ENCODE measurements at regions not wholly inside any gene's neighbourhood (a gene's known extent, or its start where the extent isn't known, plus 50 kb on each side); places are given as distances from the start of the nearest gene placed in this dataset.

DNA sequence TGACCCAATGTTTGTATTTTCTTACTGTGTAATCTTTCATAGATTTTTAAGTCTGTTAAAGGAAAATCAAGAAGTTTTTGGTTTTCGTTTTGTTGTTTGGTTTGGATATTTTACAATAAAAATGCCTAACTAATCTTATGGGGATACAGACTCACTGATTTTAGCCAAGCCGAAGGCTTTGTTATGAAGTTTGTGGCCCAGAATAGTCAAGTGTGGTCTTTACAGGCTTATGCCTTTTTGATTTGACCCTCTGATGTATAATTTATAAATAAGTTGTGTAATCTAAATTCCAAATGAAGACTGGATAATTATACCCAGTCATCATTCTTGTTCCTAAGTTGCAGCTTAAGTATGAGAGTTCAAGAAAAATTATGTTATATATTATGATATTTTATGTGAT is 739.3 kb downstream of the ADGRL2 start:
- Histone ChIP-seq H3K27me3 (ENCODE audit: insufficient read depth, low read length) (no peaks in the 10 kb centered on the region), H3K36me3 (ENCODE audit: insufficient read depth, low read length) (0 out of 2 replicates have a peak, but pooled peaks cover 4% of the 10 kb centered on the region), H2AFZ (ENCODE audit: low read length, unreplicated experiment) (peak overlapping the region; percentile 86), H3K79me2 (ENCODE audit: control insufficient read depth, insufficient read depth, low read length, unreplicated experiment) (no peaks in the 10 kb centered on the region), H3K4me1 (ENCODE audit: control insufficient read depth, insufficient read depth, low read length, unreplicated experiment) (peaks cover 18% of the 10 kb centered on the region), H3K4me3 (ENCODE audit: low read depth, low read length) (peak overlapping the region; percentile 56), H3K27ac (ENCODE audit: low read depth, low read length) (peak overlapping the region; percentile 72)

DNA sequence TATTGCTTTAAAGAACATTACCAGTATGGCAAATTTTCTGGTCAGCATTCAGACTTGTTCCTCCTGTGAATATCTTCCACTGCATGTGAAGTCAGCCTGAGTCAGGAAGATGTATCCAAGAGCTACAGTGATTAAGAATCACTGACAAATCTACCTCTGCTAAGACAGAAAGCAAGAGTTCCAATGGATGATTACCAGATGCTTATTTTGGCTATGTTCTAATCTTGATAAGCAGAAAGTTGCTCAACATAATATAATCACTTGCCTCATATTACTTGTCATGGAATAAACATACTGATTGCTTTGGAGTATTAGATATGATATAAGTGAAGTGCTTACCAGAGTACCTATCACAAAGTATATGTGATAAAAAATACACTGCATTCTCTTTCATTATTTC is 738.1 kb downstream of the ADGRL2 start:
- peak overlapping the region; percentile 56 for H3K4me3 ChIP-seq (ENCODE audit: low read depth, low read length)
- no peaks in the 10 kb centered on the region for H3K36me3 ChIP-seq (ENCODE audit: insufficient read depth, low read length)
- peak overlapping the region; percentile 72 for H3K27ac ChIP-seq (ENCODE audit: low read depth, low read length)
- no peaks in the 10 kb centered on the region for H3K27me3 ChIP-seq (ENCODE audit: insufficient read depth, low read length)
- peak overlapping the region; percentile 86 for H2AFZ ChIP-seq (ENCODE audit: low read length, unreplicated experiment)
- H3K4me1 ChIP-seq (ENCODE audit: control insufficient read depth, insufficient read depth, low read length, unreplicated experiment) = peaks cover 18% of the 10 kb centered on the region
- no peaks in the 10 kb centered on the region for H3K79me2 ChIP-seq (ENCODE audit: control insufficient read depth, insufficient read depth, low read length, unreplicated experiment)

GRCh38 chr1:82534996-82535395 is 734.3 kb downstream of the ADGRL2 start:
- peaks cover 17% of the 10 kb centered on the region for H3K4me1 ChIP-seq (ENCODE audit: control insufficient read depth, insufficient read depth, low read length, unreplicated experiment)
- no peaks in the 10 kb centered on the region for H3K27me3 ChIP-seq (ENCODE audit: insufficient read depth, low read length)
- no peaks in the 10 kb centered on the region for H3K79me2 ChIP-seq (ENCODE audit: control insufficient read depth, insufficient read depth, low read length, unreplicated experiment)
- no peak overlapping the region for H3K4me3 ChIP-seq (ENCODE audit: low read depth, low read length)
- H2AFZ ChIP-seq (ENCODE audit: low read length, unreplicated experiment) = no peak overlapping the region
- H3K36me3 ChIP-seq (ENCODE audit: insufficient read depth, low read length) = no peaks in the 10 kb centered on the region
- no peak overlapping the region for H3K27ac ChIP-seq (ENCODE audit: low read depth, low read length)

DNA sequence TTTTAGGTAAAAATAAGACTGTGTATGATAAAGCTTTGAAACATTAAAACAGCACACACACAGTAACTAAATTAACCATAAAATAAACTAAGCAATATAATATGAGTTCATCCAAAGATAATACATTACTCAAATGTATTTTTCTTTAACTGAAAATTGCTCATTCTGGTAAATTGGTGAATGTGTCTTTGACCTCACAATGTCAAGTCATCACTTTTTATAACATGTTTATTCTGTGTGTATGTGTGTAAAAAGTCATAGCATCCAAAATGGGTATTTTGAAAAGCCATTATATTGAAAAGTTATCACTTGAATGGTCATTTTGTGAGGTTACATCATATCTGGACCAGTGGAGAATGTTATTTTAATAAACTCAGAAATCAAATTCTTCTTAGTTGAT is 724.6 kb downstream of the ADGRL2 start:
- H3K27ac ChIP-seq (ENCODE audit: low read depth, low read length) = no peak overlapping the region
- H3K79me2 ChIP-seq (ENCODE audit: control insufficient read depth, insufficient read depth, low read length, unreplicated experiment) = no peaks in the 10 kb centered on the region
- no peak overlapping the region for H3K4me3 ChIP-seq (ENCODE audit: low read depth, low read length)
- no peaks in the 10 kb centered on the region for H3K27me3 ChIP-seq (ENCODE audit: insufficient read depth, low read length)
- no peaks in the 10 kb centered on the region for H3K4me1 ChIP-seq (ENCODE audit: control insufficient read depth, insufficient read depth, low read length, unreplicated experiment)
- no peak overlapping the region for H2AFZ ChIP-seq (ENCODE audit: low read length, unreplicated experiment)
- no peaks in the 10 kb centered on the region for H3K36me3 ChIP-seq (ENCODE audit: insufficient read depth, low read length)

GRCh38 chr1:82520611-82521010 is 719.9 kb downstream of the ADGRL2 start:
- no peaks in the 10 kb centered on the region for H3K36me3 ChIP-seq (ENCODE audit: insufficient read depth, low read length)
- no peak overlapping the region for H3K4me3 ChIP-seq (ENCODE audit: low read depth, low read length)
- no peaks in the 10 kb centered on the region for H3K79me2 ChIP-seq (ENCODE audit: control insufficient read depth, insufficient read depth, low read length, unreplicated experiment)
- no peaks in the 10 kb centered on the region for H3K4me1 ChIP-seq (ENCODE audit: control insufficient read depth, insufficient read depth, low read length, unreplicated experiment)
- no peak overlapping the region for H2AFZ ChIP-seq (ENCODE audit: low read length, unreplicated experiment)
- H3K27me3 ChIP-seq (ENCODE audit: insufficient read depth, low read length) = no peaks in the 10 kb centered on the region
- H3K27ac ChIP-seq (ENCODE audit: low read depth, low read length) = no peak overlapping the region

GRCh38 chr1:82517586-82517985 is 716.9 kb downstream of the ADGRL2 start:
- no peak overlapping the region for H3K27ac ChIP-seq (ENCODE audit: low read depth, low read length)
- no peaks in the 10 kb centered on the region for H3K4me1 ChIP-seq (ENCODE audit: control insufficient read depth, insufficient read depth, low read length, unreplicated experiment)
- H3K4me3 ChIP-seq (ENCODE audit: low read depth, low read length) = no peak overlapping the region
- no peaks in the 10 kb centered on the region for H3K79me2 ChIP-seq (ENCODE audit: control insufficient read depth, insufficient read depth, low read length, unreplicated experiment)
- H2AFZ ChIP-seq (ENCODE audit: low read length, unreplicated experiment) = no peak overlapping the region
- H3K27me3 ChIP-seq (ENCODE audit: insufficient read depth, low read length) = no peaks in the 10 kb centered on the region
- H3K36me3 ChIP-seq (ENCODE audit: insufficient read depth, low read length) = no peaks in the 10 kb centered on the region

DNA sequence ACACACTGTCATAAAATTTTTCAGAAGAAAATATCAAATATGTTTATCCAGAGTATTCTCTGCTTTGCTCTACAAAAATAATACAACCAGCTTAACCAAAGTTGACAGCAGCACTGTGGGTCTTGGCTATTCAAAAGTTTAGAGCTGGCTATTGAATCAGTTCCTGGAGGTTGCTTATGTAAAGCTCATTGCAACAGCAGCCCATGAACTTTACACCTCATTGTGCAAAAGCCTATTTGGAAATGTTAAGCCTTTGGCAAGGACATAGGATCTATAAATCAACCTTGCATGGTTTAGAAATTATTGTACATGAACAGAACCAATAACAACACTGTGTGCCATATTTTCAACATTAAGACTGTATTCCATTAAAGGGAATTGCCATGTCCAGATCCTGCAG is 714.9 kb downstream of the ADGRL2 start:
- Histone ChIP-seq H3K27ac (ENCODE audit: low read depth, low read length) (no peak overlapping the region), H3K4me3 (ENCODE audit: low read depth, low read length) (no peak overlapping the region), H3K36me3 (ENCODE audit: insufficient read depth, low read length) (no peaks in the 10 kb centered on the region), H3K27me3 (ENCODE audit: insufficient read depth, low read length) (no peaks in the 10 kb centered on the region), H2AFZ (ENCODE audit: low read length, unreplicated experiment) (no peak overlapping the region), H3K4me1 (ENCODE audit: control insufficient read depth, insufficient read depth, low read length, unreplicated experiment) (no peaks in the 10 kb centered on the region), H3K79me2 (ENCODE audit: control insufficient read depth, insufficient read depth, low read length, unreplicated experiment) (no peaks in the 10 kb centered on the region)

- Histone ChIP-seq H3K36me3 (ENCODE audit: insufficient read depth, low read length) (no peaks in the 10 kb centered on the region), H3K79me2 (ENCODE audit: control insufficient read depth, insufficient read depth, low read length, unreplicated experiment) (no peaks in the 10 kb centered on the region), H3K4me3 (ENCODE audit: low read depth, low read length) (no peak overlapping the region), H3K27me3 (ENCODE audit: insufficient read depth, low read length) (no peaks in the 10 kb centered on the region), H2AFZ (ENCODE audit: low read length, unreplicated experiment) (no peak overlapping the region), H3K27ac (ENCODE audit: low read depth, low read length) (no peak overlapping the region), H3K4me1 (ENCODE audit: control insufficient read depth, insufficient read depth, low read length, unreplicated experiment) (no peaks in the 10 kb centered on the region)
Observed at GRCh38 chr1:82511441-82511840, 710.7 kb downstream of the ADGRL2 start.

DNA sequence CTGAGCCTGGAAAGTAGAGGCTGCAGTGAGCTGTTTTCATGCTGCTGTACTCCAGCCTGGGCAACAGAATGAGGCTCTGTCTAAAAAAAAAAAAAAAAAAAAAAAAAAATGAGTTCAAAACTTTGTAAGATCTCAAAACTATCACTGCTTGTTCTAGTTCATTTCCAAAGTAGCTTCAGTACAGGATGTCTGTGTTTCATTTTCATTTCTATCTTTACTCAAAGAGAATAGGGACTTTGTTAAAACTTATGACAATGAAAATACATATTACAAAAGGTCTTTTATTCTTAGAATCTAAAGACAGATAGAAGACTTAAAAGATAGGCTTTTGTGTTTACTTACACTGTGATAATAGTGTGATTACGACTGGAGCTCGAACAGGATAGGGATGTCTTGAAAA is 709.7 kb downstream of the ADGRL2 start:
- no peaks in the 10 kb centered on the region for H3K4me1 ChIP-seq (ENCODE audit: control insufficient read depth, insufficient read depth, low read length, unreplicated experiment)
- H3K27ac ChIP-seq (ENCODE audit: low read depth, low read length) = no peak overlapping the region
- H2AFZ ChIP-seq (ENCODE audit: low read length, unreplicated experiment) = no peak overlapping the region
- H3K79me2 ChIP-seq (ENCODE audit: control insufficient read depth, insufficient read depth, low read length, unreplicated experiment) = no peaks in the 10 kb centered on the region
- H3K27me3 ChIP-seq (ENCODE audit: insufficient read depth, low read length) = no peaks in the 10 kb centered on the region
- H3K4me3 ChIP-seq (ENCODE audit: low read depth, low read length) = no peak overlapping the region
- H3K36me3 ChIP-seq (ENCODE audit: insufficient read depth, low read length) = no peaks in the 10 kb centered on the region

- no peaks in the 10 kb centered on the region for H3K79me2 ChIP-seq (ENCODE audit: control insufficient read depth, insufficient read depth, low read length, unreplicated experiment)
- H3K36me3 ChIP-seq (ENCODE audit: insufficient read depth, low read length) = no peaks in the 10 kb centered on the region
- no peak overlapping the region for H3K4me3 ChIP-seq (ENCODE audit: low read depth, low read length)
- no peaks in the 10 kb centered on the region for H3K4me1 ChIP-seq (ENCODE audit: control insufficient read depth, insufficient read depth, low read length, unreplicated experiment)
- no peaks in the 10 kb centered on the region for H3K27me3 ChIP-seq (ENCODE audit: insufficient read depth, low read length)
- H3K27ac ChIP-seq (ENCODE audit: low read depth, low read length) = no peak overlapping the region
- H2AFZ ChIP-seq (ENCODE audit: low read length, unreplicated experiment) = no peak overlapping the region
Observed at GRCh38 chr1:82507011-82507410, 706.3 kb downstream of the ADGRL2 start.

DNA sequence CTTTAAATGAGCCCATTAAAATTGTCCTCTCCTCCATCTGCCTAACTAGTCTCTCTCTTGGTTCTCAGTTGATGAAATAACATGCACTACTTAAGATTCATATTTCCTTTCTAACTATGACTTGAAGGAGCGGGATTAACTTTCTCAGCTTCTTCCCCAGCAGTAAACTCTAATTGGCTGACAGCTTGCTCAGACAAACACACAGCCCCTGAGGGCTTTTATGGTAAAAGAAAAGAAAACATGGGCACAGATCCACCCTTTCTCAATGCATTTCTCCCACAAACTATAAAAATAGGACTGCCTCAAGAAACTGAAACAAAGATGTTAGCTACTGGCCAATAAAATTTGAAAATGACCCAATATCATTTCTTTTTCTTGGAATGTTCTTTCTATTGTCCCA is 703.1 kb downstream of the ADGRL2 start:
- Histone ChIP-seq H3K4me1 (ENCODE audit: control insufficient read depth, insufficient read depth, low read length, unreplicated experiment) (no peaks in the 10 kb centered on the region), H3K27ac (ENCODE audit: low read depth, low read length) (no peak overlapping the region), H3K4me3 (ENCODE audit: low read depth, low read length) (no peak overlapping the region), H3K79me2 (ENCODE audit: control insufficient read depth, insufficient read depth, low read length, unreplicated experiment) (no peaks in the 10 kb centered on the region), H3K27me3 (ENCODE audit: insufficient read depth, low read length) (no peaks in the 10 kb centered on the region), H3K36me3 (ENCODE audit: insufficient read depth, low read length) (no peaks in the 10 kb centered on the region), H2AFZ (ENCODE audit: low read length, unreplicated experiment) (no peak overlapping the region)

Data from ACC112 (cell line).